GM19438 (cell line): ENCODE measurements at regions not wholly inside any gene's neighbourhood (a gene's known extent, or its start where the extent isn't known, plus 50 kb on each side); places are given as distances from the start of the nearest gene placed in this dataset.
"Not testable (repeated sequence)": the region's sequence is repeated elsewhere in the genome, so short reads cannot be mapped to it uniquely, and the experiment has no call there.

ENCODE experiments used
- ATAC-seq: cut with Tn5 transposase; IDR thresholded peaks from one replicate; pipeline ENCODE4 v1.9.1; 2021; ENCODE audit warnings: low read depth; ENCODE audit not compliant: unreplicated experiment

GRCh38 chr6:113375466-113375865, 481.7 kb upstream of the MARCKS start:
- ATAC-seq = not testable (repeated sequence)

GRCh38 chr6:113375950-113376846, 480.9 kb upstream of the MARCKS start:
- no peak for ATAC-seq

- ATAC-seq = no peak
Observed at GRCh38 chr6:113376847-113377165, 480.3 kb upstream of the MARCKS start.

GRCh38 chr6:113377362-113377942, 479.7 kb upstream of the MARCKS start:
- peak; percentile 49 for ATAC-seq

- ATAC-seq = no peak
Observed at GRCh38 chr6:113380591-113380990, 476.6 kb upstream of the MARCKS start.

GRCh38 chr6:113381232-113381631, 475.9 kb upstream of the MARCKS start:
- no peak for ATAC-seq

- ATAC-seq = peak; percentile 90
Observed at GRCh38 chr6:113381959-113382358, 475.2 kb upstream of the MARCKS start.

GRCh38 chr6:113383701-113384100, 473.4 kb upstream of the MARCKS start:
- ATAC-seq = no peak

- no peak for ATAC-seq
Observed at GRCh38 chr6:113385020-113385431, 472.1 kb upstream of the MARCKS start.

GRCh38 chr6:113388996-113389395, 468.1 kb upstream of the MARCKS start:
- no peak for ATAC-seq

GRCh38 chr6:113392551-113393055, 464.5 kb upstream of the MARCKS start:
- no peak for ATAC-seq

- ATAC-seq = no peak
Observed at GRCh38 chr6:113394216-113394615, 462.9 kb upstream of the MARCKS start.

- no peak for ATAC-seq
Observed at GRCh38 chr6:113394729-113395128, 462.4 kb upstream of the MARCKS start.

GRCh38 chr6:113396730-113397129, 460.4 kb upstream of the MARCKS start:
- ATAC-seq = no peak

GRCh38 chr6:113397236-113397635, 459.9 kb upstream of the MARCKS start:
- ATAC-seq = no peak

- no peak for ATAC-seq
Observed at GRCh38 chr6:113401231-113401630, 455.9 kb upstream of the MARCKS start.

GRCh38 chr6:113402544-113402943, 454.6 kb upstream of the MARCKS start:
- ATAC-seq = no peak

GRCh38 chr6:113403966-113404595, 453.1 kb upstream of the MARCKS start:
- no peak for ATAC-seq

GRCh38 chr6:113405326-113406047, 451.7 kb upstream of the MARCKS start:
- ATAC-seq = no peak

GRCh38 chr6:113406048-113406695, 451.0 kb upstream of the MARCKS start:
- ATAC-seq = no peak
